Smooth muscle cell (in vitro differentiated cells): ENCODE measurements at regions not wholly inside any gene's neighbourhood (a gene's known extent, or its start where the extent isn't known, plus 50 kb on each side); places are given as distances from the start of the nearest gene placed in this dataset.

ENCODE experiments used
- DNase-seq: peaks from one replicate; lab custom pipeline; 2025; ENCODE audit not compliant: unreplicated experiment; lab: John Stamatoyannopoulos, UW
- H2AFZ ChIP-seq: fragments of 200-600 bp; sonication (generic); 2 replicates; pipeline ENCODE4 v1.6.0; 2016; ENCODE audit warnings: antibody characterized with exemption, low read depth, mild to moderate bottlenecking
- H3F3A ChIP-seq: fragments of 200-600 bp; sonication (generic); 2 replicates; pipeline ENCODE4 v1.6.0; 2017; ENCODE audit warnings: antibody characterized with exemption, low read depth
- H3K27ac ChIP-seq: fragments of 200-600 bp; sonication (generic); 2 replicates; pipeline ENCODE4 v1.5.1; 2016; ENCODE audit warnings: low read depth, mild to moderate bottlenecking
- H3K27me3 ChIP-seq: fragments of 200-600 bp; sonication (generic); 2 replicates; pipeline ENCODE4 v1.6.1; 2016; ENCODE audit warnings: low read depth, mild to moderate bottlenecking
- H3K36me3 ChIP-seq: fragments of 200-600 bp; sonication (generic); 2 replicates; pipeline ENCODE4 v1.5.1; 2016; ENCODE audit warnings: low read depth
- H3K4me1 ChIP-seq: fragments of 200-600 bp; sonication (generic); 2 replicates; pipeline ENCODE4 v1.5.1; 2016; ENCODE audit warnings: low read depth
- H3K4me2 ChIP-seq: fragments of 200-600 bp; sonication (generic); 2 replicates; pipeline ENCODE4 v1.6.0; 2016; ENCODE audit warnings: mild to moderate bottlenecking
- H3K4me3 ChIP-seq: fragments of 200-600 bp; sonication (generic); 2 replicates; pipeline ENCODE4 v1.5.1; 2016; ENCODE audit warnings: mild to moderate bottlenecking
- H3K79me2 ChIP-seq: fragments of 200-600 bp; sonication (generic); 2 replicates; pipeline ENCODE4 v1.6.0; 2016; ENCODE audit warnings: low read depth, mild to moderate bottlenecking
- H3K9ac ChIP-seq: fragments of 200-600 bp; sonication (generic); 2 replicates; pipeline ENCODE4 v1.6.0; 2016; ENCODE audit warnings: low read depth
- H3K9me3 ChIP-seq: fragments of 200-600 bp; sonication (generic); replicated peaks from 2 replicates; pipeline ENCODE4 v1.5.1; 2016; ENCODE audit warnings: low read depth
- H4K20me1 ChIP-seq: fragments of 200-600 bp; sonication (generic); 2 replicates; pipeline ENCODE4 v1.6.0; 2016; ENCODE audit warnings: low read depth
- CTCF ChIP-seq: fragments of 200-600 bp; sonication (generic); IDR thresholded peaks from 2 replicates; pipeline ENCODE4 v1.5.1; 2017; ENCODE audit warnings: borderline replicate concordance, mild to moderate bottlenecking, antibody characterized with exemption; ENCODE audit not compliant: insufficient read depth, poor library complexity, severe bottlenecking
- WGBS: methylation state at CpG from one replicate; pipeline ENCODE4 v1.1.7; 2016; ENCODE audit warnings: low lambda C conversion rate; 5-methylcytosine and 5-hydroxymethylcytosine counted together

- Histone ChIP-seq H3F3A (no peaks in the 10 kb centered on the region), H4K20me1 (no peaks in the 10 kb centered on the region), H3K9ac (no peak overlapping the region), H3K4me1 (no peaks in the 10 kb centered on the region), H3K27me3 (peaks cover 28% of the 10 kb centered on the region), H3K4me2 (no peak overlapping the region), H3K79me2 (no peaks in the 10 kb centered on the region), H3K36me3 (no peaks in the 10 kb centered on the region), H3K4me3 (no peak overlapping the region), H3K27ac (no peak overlapping the region), H3K9me3 (no peaks in the 10 kb centered on the region), H2AFZ (no peak overlapping the region)
- TF ChIP-seq CTCF = no peak
- 81% methylated on average over 25 of the region's 25 CpGs for WGBS
- DNase-seq = no peak
Observed at GRCh38 chr1:37308031-37308960, 166.1 kb upstream of the ZC3H12A start.

GRCh38 chr1:37309574-37309973 is 164.8 kb upstream of the ZC3H12A start:
- peaks cover 37% of the 10 kb centered on the region for H3K27me3 ChIP-seq
- no peak for TF ChIP-seq CTCF
- H3F3A ChIP-seq = no peaks in the 10 kb centered on the region
- H3K36me3 ChIP-seq = no peaks in the 10 kb centered on the region
- H3K4me3 ChIP-seq = no peak overlapping the region
- DNase-seq = no peak
- no peak overlapping the region for H3K27ac ChIP-seq
- no peak overlapping the region for H3K4me2 ChIP-seq
- H3K9me3 ChIP-seq = no peaks in the 10 kb centered on the region
- no peaks in the 10 kb centered on the region for H3K79me2 ChIP-seq
- no peaks in the 10 kb centered on the region for H4K20me1 ChIP-seq
- 76% methylated on average over 3 of the region's 3 CpGs for whole genome bisulfite sequencing
- peaks cover under 1% of the 10 kb centered on the region for H3K4me1 ChIP-seq
- no peak overlapping the region for H3K9ac ChIP-seq
- no peak overlapping the region for H2AFZ ChIP-seq

- Histone ChIP-seq H3K36me3 (no peaks in the 10 kb centered on the region), H3K27ac (no peak overlapping the region), H3F3A (no peaks in the 10 kb centered on the region), H4K20me1 (no peaks in the 10 kb centered on the region), H3K4me2 (no peak overlapping the region), H3K9me3 (no peaks in the 10 kb centered on the region), H3K27me3 (peaks cover 37% of the 10 kb centered on the region), H2AFZ (no peak overlapping the region), H3K4me1 (peaks cover 5% of the 10 kb centered on the region), H3K4me3 (no peak overlapping the region), H3K79me2 (no peaks in the 10 kb centered on the region), H3K9ac (no peak overlapping the region)
- WGBS = 90% methylated on average over 13 of the region's 13 CpGs
- DNase-seq = no peak
- TF ChIP-seq CTCF = no peak
Observed at GRCh38 chr1:37310064-37310463, 164.3 kb upstream of the ZC3H12A start.
